ENCODE measurements at regions not wholly inside any gene's neighbourhood (a gene's known extent, or its start where the extent isn't known, plus 50 kb on each side); places are given as distances from the start of the nearest gene placed in this dataset.
"Not testable (repeated sequence)": the region's sequence is repeated elsewhere in the genome, so short reads cannot be mapped to it uniquely, and the experiment has no call there.

- no peaks in the 10 kb centered on the region for H3K27me3 ChIP-seq (ENCODE audit: insufficient read depth, low read length, poor library complexity, severe bottlenecking)
- no peak overlapping the region for H3K4me3 ChIP-seq (ENCODE audit: low read length, poor library complexity, severe bottlenecking)
- H2AFZ ChIP-seq (ENCODE audit: low read length) = no peak overlapping the region
- no peaks in the 10 kb centered on the region for H3K36me3 ChIP-seq (ENCODE audit: insufficient read depth, low read length)
- H3K4me2 ChIP-seq (ENCODE audit: low read depth, low read length, poor library complexity, severe bottlenecking) = no peak overlapping the region
- H3K4me1 ChIP-seq (ENCODE audit: insufficient read depth, low read length, poor library complexity, severe bottlenecking) = no peaks in the 10 kb centered on the region
- H3K79me2 ChIP-seq (ENCODE audit: insufficient read depth, low read length) = no peaks in the 10 kb centered on the region
- H3K9me2 ChIP-seq (replicated peaks; ENCODE audit: low read depth, low read length) = no peaks in the 10 kb centered on the region
- no peaks in the 10 kb centered on the region for H3K9me3 ChIP-seq (ENCODE audit: insufficient read depth, low read depth, low read length)
- no peak overlapping the region for H3K9ac ChIP-seq (ENCODE audit: low read depth, low read length, poor library complexity, severe bottlenecking)
- no peaks in the 10 kb centered on the region for H4K20me1 ChIP-seq (ENCODE audit: insufficient read depth, low read length, poor library complexity, severe bottlenecking)
- H3F3A ChIP-seq (ENCODE audit: low read depth) = no peaks in the 10 kb centered on the region
- TF ChIP-seq CTCF (conservative IDR thresholded peaks at IDR 0.05; ENCODE audit: low read length) (no peak), EZH2phosphoT487 (IDR thresholded peaks at IDR 0.05; ENCODE audit: borderline replicate concordance) (no peak)
Measured at GRCh38 chr11:49533204-49533603, 324.8 kb upstream of the FOLH1 start.

GRCh38 chr11:49538927-49539326, 330.5 kb upstream of the FOLH1 start:
- H3K79me2 ChIP-seq (ENCODE audit: insufficient read depth, low read length); H3F3A ChIP-seq (ENCODE audit: low read depth); H3K9me2 ChIP-seq (replicated peaks; ENCODE audit: low read depth, low read length); H2AFZ ChIP-seq (ENCODE audit: low read length); H3K9me3 ChIP-seq (ENCODE audit: insufficient read depth, low read depth, low read length); H3K4me1 ChIP-seq (ENCODE audit: insufficient read depth, low read length, poor library complexity, severe bottlenecking); H4K20me1 ChIP-seq (ENCODE audit: insufficient read depth, low read length, poor library complexity, severe bottlenecking); H3K9ac ChIP-seq (ENCODE audit: low read depth, low read length, poor library complexity, severe bottlenecking); H3K36me3 ChIP-seq (ENCODE audit: insufficient read depth, low read length); H3K27me3 ChIP-seq (ENCODE audit: insufficient read depth, low read length, poor library complexity, severe bottlenecking); H3K4me2 ChIP-seq (ENCODE audit: low read depth, low read length, poor library complexity, severe bottlenecking); H3K4me3 ChIP-seq (ENCODE audit: low read length, poor library complexity, severe bottlenecking): not testable (repeated sequence)

- H3K79me2 ChIP-seq (ENCODE audit: insufficient read depth, low read length) = not testable (repeated sequence)
Measured at GRCh38 chr11:49558261-49558847, 350.0 kb upstream of the FOLH1 start.

DNA sequence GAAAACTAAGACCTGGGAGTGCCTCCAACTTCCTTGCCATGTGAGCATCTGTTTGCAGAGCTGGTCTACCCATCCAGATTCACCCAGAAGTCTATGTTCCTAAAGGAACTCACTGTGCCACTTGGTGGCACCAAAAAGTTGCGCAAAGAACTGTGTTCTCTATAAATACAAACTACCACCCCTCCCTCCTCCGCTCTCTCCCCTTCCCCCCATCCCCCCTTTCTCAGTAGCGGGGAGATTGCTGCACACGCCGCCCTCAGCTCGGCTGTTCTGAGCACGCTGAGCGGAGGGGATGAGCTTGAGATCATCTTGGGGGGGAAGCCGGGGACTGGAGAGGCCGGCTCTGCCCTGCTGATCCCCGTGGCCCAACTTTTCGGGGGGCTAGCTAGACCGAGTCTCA, 352.2 kb upstream of the FOLH1 start:
- not testable (repeated sequence) for H3K79me2 ChIP-seq (ENCODE audit: insufficient read depth, low read length); H3K36me3 ChIP-seq (ENCODE audit: insufficient read depth, low read length); H3K9ac ChIP-seq (ENCODE audit: low read depth, low read length, poor library complexity, severe bottlenecking); H3K9me3 ChIP-seq (ENCODE audit: insufficient read depth, low read depth, low read length); H3K27me3 ChIP-seq (ENCODE audit: insufficient read depth, low read length, poor library complexity, severe bottlenecking); H2AFZ ChIP-seq (ENCODE audit: low read length); H3K4me3 ChIP-seq (ENCODE audit: low read length, poor library complexity, severe bottlenecking); H3K9me2 ChIP-seq (replicated peaks; ENCODE audit: low read depth, low read length); H3F3A ChIP-seq (ENCODE audit: low read depth); H3K4me1 ChIP-seq (ENCODE audit: insufficient read depth, low read length, poor library complexity, severe bottlenecking); H3K4me2 ChIP-seq (ENCODE audit: low read depth, low read length, poor library complexity, severe bottlenecking); H4K20me1 ChIP-seq (ENCODE audit: insufficient read depth, low read length, poor library complexity, severe bottlenecking)

More at GRCh38 chr11:49558261-49558847, 350.0 kb upstream of the FOLH1 start:
- not testable (repeated sequence) for H3F3A ChIP-seq (ENCODE audit: low read depth); H3K9ac ChIP-seq (ENCODE audit: low read depth, low read length, poor library complexity, severe bottlenecking); H3K36me3 ChIP-seq (ENCODE audit: insufficient read depth, low read length); H3K4me2 ChIP-seq (ENCODE audit: low read depth, low read length, poor library complexity, severe bottlenecking); H3K9me2 ChIP-seq (replicated peaks; ENCODE audit: low read depth, low read length); H3K4me3 ChIP-seq (ENCODE audit: low read length, poor library complexity, severe bottlenecking); H4K20me1 ChIP-seq (ENCODE audit: insufficient read depth, low read length, poor library complexity, severe bottlenecking); H3K4me1 ChIP-seq (ENCODE audit: insufficient read depth, low read length, poor library complexity, severe bottlenecking); H3K27me3 ChIP-seq (ENCODE audit: insufficient read depth, low read length, poor library complexity, severe bottlenecking); H2AFZ ChIP-seq (ENCODE audit: low read length); H3K9me3 ChIP-seq (ENCODE audit: insufficient read depth, low read depth, low read length)

DNA sequence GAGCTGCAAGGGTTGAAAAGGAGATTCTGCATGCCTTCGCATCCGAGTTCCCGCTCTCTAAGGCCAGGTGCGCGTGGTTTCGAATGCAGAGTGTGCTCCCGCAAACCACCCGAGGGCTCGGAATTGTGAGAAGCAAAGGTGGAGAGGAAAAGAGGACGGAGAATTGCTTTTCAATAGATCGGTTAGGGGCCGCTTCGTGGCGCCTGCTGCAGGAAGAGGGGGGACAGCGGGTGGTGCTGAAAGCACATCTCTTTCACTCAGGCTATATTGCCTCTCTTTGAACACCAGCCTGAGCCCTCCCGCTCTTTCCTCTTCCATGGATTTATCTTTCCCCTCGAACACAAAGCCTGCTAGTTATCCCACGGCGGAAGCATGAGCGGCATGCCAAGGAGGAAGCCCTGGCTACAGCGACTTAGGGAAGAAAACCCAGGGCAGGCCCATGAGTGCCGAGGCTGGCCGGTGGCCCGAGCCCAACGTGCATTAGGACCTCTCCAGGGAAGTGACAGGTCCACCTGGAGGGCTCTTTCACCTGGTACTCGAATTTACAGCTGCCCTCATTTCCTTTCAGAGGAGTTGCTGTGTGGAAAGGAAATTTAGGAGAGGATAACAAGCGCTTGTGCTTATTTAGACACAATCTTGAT, 353.0 kb upstream of the FOLH1 start:
- H3F3A ChIP-seq (ENCODE audit: low read depth); H3K9me3 ChIP-seq (ENCODE audit: insufficient read depth, low read depth, low read length); H3K4me3 ChIP-seq (ENCODE audit: low read length, poor library complexity, severe bottlenecking); H2AFZ ChIP-seq (ENCODE audit: low read length); H3K79me2 ChIP-seq (ENCODE audit: insufficient read depth, low read length); H3K4me2 ChIP-seq (ENCODE audit: low read depth, low read length, poor library complexity, severe bottlenecking); H3K9me2 ChIP-seq (replicated peaks; ENCODE audit: low read depth, low read length); H3K36me3 ChIP-seq (ENCODE audit: insufficient read depth, low read length); H3K9ac ChIP-seq (ENCODE audit: low read depth, low read length, poor library complexity, severe bottlenecking); H3K27me3 ChIP-seq (ENCODE audit: insufficient read depth, low read length, poor library complexity, severe bottlenecking); H3K4me1 ChIP-seq (ENCODE audit: insufficient read depth, low read length, poor library complexity, severe bottlenecking); H4K20me1 ChIP-seq (ENCODE audit: insufficient read depth, low read length, poor library complexity, severe bottlenecking): not testable (repeated sequence)

GRCh38 chr11:49562262-49562661, 353.9 kb upstream of the FOLH1 start:
- H3K9me2 ChIP-seq (replicated peaks; ENCODE audit: low read depth, low read length); H3K9me3 ChIP-seq (ENCODE audit: insufficient read depth, low read depth, low read length); H3K4me2 ChIP-seq (ENCODE audit: low read depth, low read length, poor library complexity, severe bottlenecking); H2AFZ ChIP-seq (ENCODE audit: low read length); H3K36me3 ChIP-seq (ENCODE audit: insufficient read depth, low read length); H3K4me1 ChIP-seq (ENCODE audit: insufficient read depth, low read length, poor library complexity, severe bottlenecking); H4K20me1 ChIP-seq (ENCODE audit: insufficient read depth, low read length, poor library complexity, severe bottlenecking); H3K9ac ChIP-seq (ENCODE audit: low read depth, low read length, poor library complexity, severe bottlenecking); H3F3A ChIP-seq (ENCODE audit: low read depth); H3K27me3 ChIP-seq (ENCODE audit: insufficient read depth, low read length, poor library complexity, severe bottlenecking); H3K79me2 ChIP-seq (ENCODE audit: insufficient read depth, low read length); H3K4me3 ChIP-seq (ENCODE audit: low read length, poor library complexity, severe bottlenecking): not testable (repeated sequence)

GRCh38 chr11:49579492-49579891, 371.1 kb upstream of the FOLH1 start:
- not testable (repeated sequence) for H3F3A ChIP-seq (ENCODE audit: low read depth); H3K79me2 ChIP-seq (ENCODE audit: insufficient read depth, low read length); H3K9me3 ChIP-seq (ENCODE audit: insufficient read depth, low read depth, low read length); H3K9ac ChIP-seq (ENCODE audit: low read depth, low read length, poor library complexity, severe bottlenecking); H3K4me3 ChIP-seq (ENCODE audit: low read length, poor library complexity, severe bottlenecking); H3K4me2 ChIP-seq (ENCODE audit: low read depth, low read length, poor library complexity, severe bottlenecking); H2AFZ ChIP-seq (ENCODE audit: low read length); H3K4me1 ChIP-seq (ENCODE audit: insufficient read depth, low read length, poor library complexity, severe bottlenecking); H3K36me3 ChIP-seq (ENCODE audit: insufficient read depth, low read length); H4K20me1 ChIP-seq (ENCODE audit: insufficient read depth, low read length, poor library complexity, severe bottlenecking); H3K27me3 ChIP-seq (ENCODE audit: insufficient read depth, low read length, poor library complexity, severe bottlenecking); H3K9me2 ChIP-seq (replicated peaks; ENCODE audit: low read depth, low read length)

All from Loucy (cell line).